Choroid plexus epithelial cell (primary cell): ENCODE measurements at regions not wholly inside any gene's neighbourhood (a gene's known extent, or its start where the extent isn't known, plus 50 kb on each side); places are given as distances from the start of the nearest gene placed in this dataset.

Experiments used
- DNase-seq: peaks from one replicate; pipeline ENCODE4 v3.0.0-alpha.2; 2010; ENCODE audit warnings: low read depth
- H3K4me3 ChIP-seq: 2 replicates; pipeline ENCODE4 v1.5.1; 2011; ENCODE audit warnings: low read depth, mild to moderate bottlenecking, control low read depth, low read length, moderate library complexity
- CTCF ChIP-seq: conservative IDR thresholded peaks from 2 replicates; pipeline ENCODE4 v1.5.1; 2011; ENCODE audit warnings: low read depth, mild to moderate bottlenecking, control low read depth, inconsistent platforms, low read length, moderate library complexity

GRCh38 chr5:29351170-29351569 lies 1842.3 kb upstream of the CDH6 start:
- H3K4me3 ChIP-seq, result no peak overlapping the region
- TF ChIP-seq CTCF, result no peak
- no peak for DNase-seq

DNA sequence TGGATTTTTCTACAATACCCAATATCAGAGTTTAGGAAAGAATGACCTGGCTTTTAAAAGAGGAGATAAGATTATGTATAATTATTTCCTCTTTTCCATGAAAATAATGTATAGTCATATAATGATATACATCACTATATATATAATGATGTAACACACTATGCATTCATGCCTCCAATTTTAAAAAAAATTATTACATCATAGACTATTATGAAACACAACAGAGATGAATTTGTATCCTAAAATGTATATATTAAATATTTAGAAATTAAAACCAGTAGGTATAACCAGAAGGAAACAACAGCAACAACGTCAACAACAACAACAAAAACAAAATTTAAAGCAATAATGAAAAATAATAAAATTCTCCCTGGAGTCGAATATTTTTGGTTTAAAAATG lies 1856.5 kb upstream of the CDH6 start:
- no peak for TF ChIP-seq CTCF
- DNase-seq, result no peak
- no peak overlapping the region for H3K4me3 ChIP-seq

DNA sequence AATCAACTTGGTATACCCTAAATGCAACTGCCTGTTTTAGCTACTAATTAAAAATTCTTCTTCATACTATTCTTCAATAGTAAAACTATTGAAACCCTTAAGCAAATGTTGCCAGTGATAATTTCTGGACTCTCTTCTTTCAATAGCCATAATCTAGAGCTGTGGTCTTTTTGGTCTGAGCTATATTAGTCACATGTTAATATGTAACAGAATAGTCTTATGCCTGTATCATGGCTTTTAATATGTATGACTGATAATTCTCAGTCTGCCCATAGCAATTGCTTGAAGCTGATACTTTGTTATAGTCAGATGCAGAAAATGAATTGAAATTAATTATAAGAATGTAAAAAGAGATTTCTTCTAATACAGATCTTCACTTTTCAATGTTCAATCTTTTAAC lies 1871.9 kb upstream of the CDH6 start:
- TF ChIP-seq CTCF, result no peak
- H3K4me3 ChIP-seq, result no peak overlapping the region
- DNase-seq, result no peak

GRCh38 chr5:29309359-29309758 lies 1884.1 kb upstream of the CDH6 start:
- no peak overlapping the region for H3K4me3 ChIP-seq
- no peak for TF ChIP-seq CTCF
- no peak for DNase-seq

- no peak for TF ChIP-seq CTCF
- DNase-seq, result no peak
- H3K4me3 ChIP-seq, result no peak overlapping the region
These were observed 1886.0 kb upstream of the CDH6 start for GRCh38 chr5:29307478-29307877.

DNA sequence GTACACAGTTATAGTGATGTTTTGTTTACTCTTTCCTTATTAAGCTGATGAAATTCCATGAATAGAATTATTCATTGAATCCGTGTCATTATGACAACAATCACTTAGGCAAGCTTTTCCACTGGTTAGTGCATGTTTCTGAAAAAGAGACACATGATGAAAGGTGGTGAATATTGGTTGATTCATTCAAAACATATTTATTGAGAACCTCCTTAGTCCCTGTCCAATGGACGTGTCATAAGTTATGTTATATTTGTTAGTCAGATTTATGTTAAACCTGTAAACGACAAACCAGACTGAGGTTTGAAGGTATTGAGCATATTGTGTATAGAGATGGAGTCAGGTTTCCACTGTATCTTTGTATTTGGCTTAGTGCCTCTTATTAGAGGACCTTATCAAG lies 1888.9 kb upstream of the CDH6 start:
- H3K4me3 ChIP-seq, result no peak overlapping the region
- no peak for DNase-seq
- TF ChIP-seq CTCF, result no peak

- H3K4me3 ChIP-seq, result no peak overlapping the region
- TF ChIP-seq CTCF, result no peak
- no peak for DNase-seq
These were observed 1896.9 kb upstream of the CDH6 start for GRCh38 chr5:29296548-29296947.
